Aorta (tissue), 5 donors: ENCODE measurements at regions not wholly inside any gene's neighbourhood (a gene's known extent, or its start where the extent isn't known, plus 50 kb on each side); places are given as distances from the start of the nearest gene placed in this dataset.

Experiments used
- ATAC-seq: fragments of 200-7000 bp; cut with Tn5 transposase; one replicate; pipeline ENCODE4 v1.9.1; 2022; ENCODE audit warnings: moderate library complexity; ENCODE audit not compliant: low FRiP score
- DNase-seq, 2 donors: peaks; one replicate each; pipeline ENCODE4 v3.0.0-alpha.2; 2020
- H3K27ac ChIP-seq, 2 donors: one replicate each; pipeline ENCODE4 v1.5.1; 2013; ENCODE audit warnings: low read length in 2 of 2, mild to moderate bottlenecking in 2 of 2, moderate library complexity in 2 of 2, control low read depth in 1 of 2, inconsistent platforms in 1 of 2, low read depth in 1 of 2
- H3K27me3 ChIP-seq, 2 donors: one replicate each; pipeline ENCODE4 v1.6.1; 2013; ENCODE audit warnings: control low read depth in 1 of 2, low read length in 1 of 2, mild to moderate bottlenecking in 1 of 2, moderate library complexity in 1 of 2; ENCODE audit not compliant: insufficient read depth in 2 of 2, control insufficient read depth in 1 of 2
- H3K36me3 ChIP-seq, 2 donors: one replicate each; pipeline ENCODE4 v1.6.1; 2013; ENCODE audit warnings: control low read depth in 1 of 2, low read length in 1 of 2, mild to moderate bottlenecking in 1 of 2; ENCODE audit not compliant: insufficient read depth in 2 of 2, control insufficient read depth in 1 of 2
- H3K4me1 ChIP-seq, 2 donors: one replicate each; pipeline ENCODE4 v1.6.1; 2013; ENCODE audit warnings: low read length in 2 of 2, control low read depth in 1 of 2, mild to moderate bottlenecking in 1 of 2, moderate library complexity in 1 of 2; ENCODE audit not compliant: insufficient read depth in 2 of 2, control insufficient read depth in 1 of 2
- H3K4me3 ChIP-seq, 2 donors: one replicate each; pipeline ENCODE4 v1.5.1; 2013; ENCODE audit warnings: low read length in 2 of 2, control low read depth in 1 of 2, mild to moderate bottlenecking in 1 of 2
- H3K9me3 ChIP-seq: one replicate; pipeline ENCODE4 v1.6.1; 2013; ENCODE audit warnings: mild to moderate bottlenecking, low read length; ENCODE audit not compliant: control insufficient read depth
- WGBS, 2 donors: extraction: QIAGEN DNeasy Blood & Tissue Kit; methylation state at CpG; one replicate each; pipeline ENCODE4 v1.1.7; 2013; 5-methylcytosine and 5-hydroxymethylcytosine counted together
- intact Hi-C, 2 donors: fragments of 100-400 bp; cut with DNase I; formaldehyde crosslinking; loops; one replicate each; pipeline versions ENCODE4 v1.14.2 to v1.15.0; 2022
- donor health status: healthy with polysubstance abuse.
- donor health status: Bipolar disorder and iron deficiency.
- donor health status: DM: no; HTN: no; CAD: no.
- donor health status: DM: no; HTN: no; CAD: no.
- donor health status: DM: yes; HTN: yes; CAD: no.

DNA sequence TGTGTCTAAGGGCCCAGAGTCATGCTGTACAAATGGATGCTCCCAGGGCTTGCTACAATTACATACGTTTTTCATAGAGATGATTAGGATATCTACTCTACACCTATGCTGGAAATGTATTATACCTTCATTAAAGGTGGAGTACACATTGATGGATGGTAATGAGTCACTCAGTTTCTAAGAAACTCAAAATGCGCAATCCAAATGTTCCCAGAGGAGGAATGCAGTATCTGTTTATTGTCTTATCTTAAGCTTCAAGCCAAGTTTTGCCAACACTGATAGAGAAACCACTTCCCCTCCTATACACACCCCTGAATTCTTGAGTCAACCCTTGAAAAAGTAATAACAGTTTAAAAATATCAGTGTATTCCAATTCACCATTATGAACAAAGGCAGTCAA is 266.6 kb upstream of the FAR2 start:
- Histone ChIP-seq H3K9me3 (no peaks in the 10 kb centered on the region), H3K4me3 (no peak overlapping the region), H3K36me3 (no peaks in the 10 kb centered on the region), H3K4me1 (no peaks in the 10 kb centered on the region), H3K27ac (no peak overlapping the region), H3K27me3 (no peaks in the 10 kb centered on the region)
- WGBS, 2 donors = 82 to 83% methylated on average over 2 of the region's 2 CpGs
- intact Hi-C loops = no loop called here
- no peak for DNase-seq
- no peak for ATAC-seq

DNA sequence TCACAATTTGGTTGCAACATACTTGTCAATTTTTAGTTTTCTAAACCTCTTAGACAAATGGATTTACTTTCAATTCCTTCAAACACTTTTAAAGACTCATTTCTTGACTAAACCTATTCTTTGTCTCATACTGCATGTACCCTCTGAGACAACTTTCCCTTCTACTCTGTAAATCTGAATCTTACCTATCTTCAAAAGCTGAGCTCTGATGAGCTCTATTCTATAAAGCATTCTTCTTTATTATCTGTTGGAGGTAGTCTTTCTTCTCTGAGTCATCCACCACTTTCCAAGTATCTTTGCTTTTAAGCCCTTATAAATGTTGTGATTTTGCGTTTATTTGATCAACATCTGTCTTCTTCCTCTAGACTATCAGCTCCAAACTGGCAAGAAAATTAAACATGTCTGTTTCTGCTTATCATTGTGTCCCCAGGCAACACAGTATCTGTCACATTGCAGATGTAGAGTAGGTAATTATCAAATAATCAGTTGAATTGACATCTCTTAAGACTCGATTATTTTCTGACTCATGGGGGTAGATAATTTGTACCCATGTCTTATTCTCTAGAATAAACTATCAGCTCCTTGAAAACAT is 265.6 kb upstream of the FAR2 start:
- ATAC-seq (no peak), DNase-seq (no peak)
- Histone ChIP-seq H3K9me3 (no peaks in the 10 kb centered on the region), H3K36me3 (no peaks in the 10 kb centered on the region), H3K4me1 (no peaks in the 10 kb centered on the region), H3K27me3 (no peaks in the 10 kb centered on the region), H3K4me3 (no peak overlapping the region), H3K27ac (no peak overlapping the region)
- intact Hi-C loops = no loop called here
- 36 to 72% methylated on average over 2 of the region's 2 CpGs for WGBS, 2 donors

DNA sequence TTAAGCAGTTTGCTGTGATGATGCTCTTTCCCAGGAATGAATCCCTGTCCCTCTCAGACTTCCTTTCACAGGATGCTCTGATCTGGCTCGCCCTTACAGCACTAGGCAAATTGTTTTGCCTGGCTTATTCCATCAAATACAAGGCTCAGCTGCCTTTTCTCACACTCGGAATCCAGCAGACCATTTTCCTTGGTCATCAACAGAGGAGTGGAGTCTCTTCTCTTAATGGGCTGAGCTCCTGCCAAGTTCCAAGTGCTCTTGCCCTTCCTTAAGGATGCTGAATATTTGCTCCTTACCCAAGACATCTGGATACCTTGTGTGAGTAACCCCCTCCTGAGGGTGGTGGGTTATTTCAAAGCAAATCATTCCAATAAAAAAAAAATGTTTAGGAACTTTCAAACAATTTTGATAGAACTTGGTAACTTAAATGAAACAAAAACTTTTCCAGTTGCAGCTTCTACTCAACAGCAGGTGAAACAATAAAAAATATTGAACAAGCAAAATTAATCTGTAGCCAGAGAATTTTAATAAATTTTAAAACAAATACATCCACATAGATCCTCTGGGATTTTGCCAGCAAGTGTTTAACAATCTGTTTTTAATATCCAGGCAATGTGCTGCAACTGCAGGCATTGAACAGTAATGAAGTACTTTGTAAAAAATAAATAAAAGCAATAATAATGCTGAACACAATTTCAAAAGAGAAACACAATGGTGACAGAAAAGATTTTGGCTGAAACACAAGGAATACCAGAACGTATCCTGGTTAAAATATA is 264.0 kb upstream of the FAR2 start:
- H3K9me3 ChIP-seq = no peaks in the 10 kb centered on the region
- WGBS, 2 donors = 40 to 51% methylated on average over 3 of the region's 3 CpGs
- no peaks in the 10 kb centered on the region for H3K27me3 ChIP-seq
- H3K4me3 ChIP-seq = no peak overlapping the region
- H3K36me3 ChIP-seq = no peaks in the 10 kb centered on the region
- ATAC-seq = no peak
- no peaks in the 10 kb centered on the region for H3K4me1 ChIP-seq
- H3K27ac ChIP-seq = no peak overlapping the region
- no peak for DNase-seq
- intact Hi-C loops = no loop called here

DNA sequence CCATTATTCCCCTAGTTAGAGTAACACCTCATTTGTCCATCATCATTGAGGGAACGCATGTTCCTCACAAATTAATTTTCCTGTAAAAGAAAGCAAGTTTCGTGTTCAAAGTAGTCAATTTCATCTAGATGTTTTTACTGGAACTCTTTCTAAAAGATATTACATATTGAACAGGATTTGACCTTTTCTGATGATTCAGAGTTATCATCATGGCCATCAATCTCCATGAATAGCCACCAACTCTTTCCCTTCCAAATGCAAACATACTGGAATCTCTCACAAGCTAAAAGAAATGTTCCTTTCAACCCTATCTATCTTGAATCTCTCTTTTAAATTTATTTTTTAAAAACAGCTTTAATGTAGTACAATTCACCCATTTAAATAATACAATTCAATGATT is 263.1 kb upstream of the FAR2 start:
- ATAC-seq (no peak), DNase-seq (no peak)
- Histone ChIP-seq H3K4me1 (no peaks in the 10 kb centered on the region), H3K9me3 (no peaks in the 10 kb centered on the region), H3K27me3 (no peaks in the 10 kb centered on the region), H3K4me3 (no peak overlapping the region), H3K36me3 (no peaks in the 10 kb centered on the region), H3K27ac (no peak overlapping the region)
- intact Hi-C loops = no loop called here
- WGBS, 2 donors = 54 to 81% methylated on average over 2 of the region's 2 CpGs

DNA sequence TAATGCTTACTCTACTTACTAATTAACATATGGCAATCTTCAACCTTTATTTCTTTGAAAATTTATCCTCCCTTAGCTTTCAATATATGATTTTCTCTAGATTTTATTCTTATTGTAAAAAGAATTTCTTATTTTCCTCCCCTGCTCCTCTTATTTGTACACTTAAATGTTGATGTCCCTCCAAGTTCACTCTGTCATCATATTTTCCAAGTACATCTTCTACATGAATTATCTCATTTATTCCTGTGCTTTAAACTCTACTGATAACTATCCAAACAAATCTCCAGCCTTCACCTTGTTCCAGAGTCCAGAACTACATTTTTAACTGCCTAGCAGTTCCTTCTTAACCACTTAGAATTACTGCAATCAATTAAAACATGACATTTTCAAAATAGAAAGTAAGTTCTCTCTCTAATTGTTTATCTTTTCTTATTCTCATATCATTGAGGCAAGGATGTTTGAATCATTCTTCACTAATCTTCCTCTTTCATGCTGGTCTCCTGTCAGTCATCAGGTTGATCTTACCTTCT is 261.6 kb upstream of the FAR2 start:
- DNase-seq (no peak), ATAC-seq (no peak)
- intact Hi-C loops = no loop called here
- no peaks in the 10 kb centered on the region for H3K27me3 ChIP-seq
- no peaks in the 10 kb centered on the region for H3K36me3 ChIP-seq
- no peaks in the 10 kb centered on the region for H3K4me1 ChIP-seq
- H3K4me3 ChIP-seq = no peak overlapping the region
- H3K27ac ChIP-seq = no peak overlapping the region
- H3K9me3 ChIP-seq = no peaks in the 10 kb centered on the region

DNA sequence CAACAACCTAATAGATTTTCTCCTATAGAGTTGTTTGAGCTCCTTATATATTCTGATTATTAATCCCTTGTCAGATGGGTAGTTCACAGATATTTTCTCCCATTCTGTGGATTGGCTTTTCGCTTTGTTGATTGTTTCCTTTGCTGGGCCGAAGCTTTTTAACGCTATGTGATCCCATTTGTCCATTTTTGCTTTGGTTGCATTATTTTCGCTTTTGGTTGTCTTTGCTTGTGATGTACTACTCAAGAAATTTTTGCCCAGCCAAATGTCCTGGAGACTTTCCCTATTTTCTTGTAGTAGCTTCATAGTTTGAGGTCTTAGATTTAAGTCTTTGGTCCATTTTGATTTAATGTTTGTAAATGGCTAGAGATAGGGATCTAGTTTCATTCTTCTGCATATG is 258.4 kb upstream of the FAR2 start:
- no peak overlapping the region for H3K4me3 ChIP-seq
- H3K36me3 ChIP-seq = no peaks in the 10 kb centered on the region
- H3K9me3 ChIP-seq = no peaks in the 10 kb centered on the region
- WGBS, 2 donors = 80 to 99% methylated on average over 4 of the region's 4 CpGs
- no peak for DNase-seq
- no peak for ATAC-seq
- no peaks in the 10 kb centered on the region for H3K4me1 ChIP-seq
- no peaks in the 10 kb centered on the region for H3K27me3 ChIP-seq
- intact Hi-C loops = no loop called here
- H3K27ac ChIP-seq = no peak overlapping the region

DNA sequence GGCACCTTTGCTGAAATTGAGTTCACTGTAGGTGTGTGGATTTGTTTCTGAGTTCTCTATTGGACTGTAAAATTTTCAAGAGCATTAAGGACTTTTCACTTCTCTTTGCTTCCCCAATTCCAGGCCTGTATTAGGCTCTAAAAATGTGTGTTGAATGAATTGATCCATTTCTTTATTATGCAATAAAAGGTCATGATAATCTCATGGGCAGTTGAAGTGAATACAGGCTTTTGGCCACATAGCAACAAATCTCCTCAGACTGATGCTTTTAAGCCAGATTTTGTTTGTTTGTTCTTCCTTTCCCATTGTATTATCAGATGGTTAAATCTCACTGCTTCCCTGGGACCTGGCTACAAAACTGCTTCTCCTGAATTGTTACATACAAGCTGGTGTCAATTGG is 258.0 kb upstream of the FAR2 start:
- Histone ChIP-seq H3K9me3 (no peaks in the 10 kb centered on the region), H3K27me3 (no peaks in the 10 kb centered on the region), H3K4me3 (no peak overlapping the region), H3K4me1 (no peaks in the 10 kb centered on the region), H3K36me3 (no peaks in the 10 kb centered on the region), H3K27ac (no peak overlapping the region)
- intact Hi-C loops = no loop called here
- ATAC-seq (no peak), DNase-seq (no peak)

DNA sequence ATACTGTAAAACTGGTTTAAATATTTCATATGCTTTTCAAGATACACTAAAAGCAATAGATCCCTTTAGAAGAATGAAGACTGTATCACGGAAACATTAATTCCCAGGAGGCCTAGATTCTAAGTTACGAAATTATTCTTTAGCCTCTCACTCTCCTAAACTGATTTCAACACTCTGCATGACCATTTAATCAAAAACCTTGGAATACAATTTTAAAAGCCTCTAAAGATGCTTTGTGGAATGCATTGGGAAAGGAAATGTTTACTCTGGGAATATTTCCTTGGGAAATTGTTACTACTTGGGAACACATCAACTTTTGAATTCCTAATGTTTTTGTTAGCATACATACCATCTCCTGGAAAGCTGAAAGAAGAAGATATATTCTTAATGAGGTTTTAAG is 255.7 kb upstream of the FAR2 start:
- H3K27ac ChIP-seq = no peak overlapping the region
- DNase-seq (no peak), ATAC-seq (peak; percentile 63)
- H3K4me1 ChIP-seq = no peaks in the 10 kb centered on the region
- 22 to 37% methylated on average over 2 of the region's 2 CpGs for WGBS, 2 donors
- no peak overlapping the region for H3K4me3 ChIP-seq
- intact Hi-C loops = no loop called here
- H3K9me3 ChIP-seq = no peaks in the 10 kb centered on the region
- no peaks in the 10 kb centered on the region for H3K36me3 ChIP-seq
- H3K27me3 ChIP-seq = no peaks in the 10 kb centered on the region

DNA sequence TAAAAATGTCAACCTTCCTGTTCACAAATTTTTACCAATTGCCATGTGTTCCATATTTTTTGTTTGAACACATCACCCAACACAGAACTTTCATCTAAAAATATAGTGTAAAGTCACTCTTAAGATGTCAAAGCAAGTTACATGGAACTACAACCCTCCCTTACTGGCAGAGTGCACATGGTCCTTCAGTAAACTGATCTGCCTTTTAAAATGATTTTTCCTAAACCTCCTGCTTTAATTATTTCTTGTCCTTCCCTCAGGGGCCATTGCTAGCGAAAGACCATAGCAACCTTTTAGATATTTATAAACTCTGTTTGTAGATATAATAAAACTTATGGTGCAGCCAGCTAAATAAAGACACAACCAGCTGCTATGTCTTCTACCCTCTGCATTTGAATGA is 255.2 kb upstream of the FAR2 start:
- WGBS, 2 donors = 30 to 61% methylated on average over 1 of the region's 1 CpG
- Histone ChIP-seq H3K27me3 (no peaks in the 10 kb centered on the region), H3K36me3 (no peaks in the 10 kb centered on the region), H3K4me1 (no peaks in the 10 kb centered on the region), H3K27ac (no peak overlapping the region), H3K4me3 (no peak overlapping the region), H3K9me3 (no peaks in the 10 kb centered on the region)
- DNase-seq = no peak
- no peak for ATAC-seq
- intact Hi-C loops = no loop called here
